Heart right ventricle (tissue), 16 donors: ENCODE measurements at regions not wholly inside any gene's neighbourhood (a gene's known extent, or its start where the extent isn't known, plus 50 kb on each side); places are given as distances from the start of the nearest gene placed in this dataset.

Source experiments
- ATAC-seq, 8 donors: fragments of 200-7000 bp; cut with Tn5 transposase; one replicate each; pipeline ENCODE4 v1.9.1; 2020; ENCODE audit warnings: mild to moderate bottlenecking in 8 of 8, moderate library complexity in 8 of 8, moderate number of reproducible peaks in 1 of 8
- DNase-seq, 2 donors: peaks; one replicate each; pipeline ENCODE4 v3.0.0-alpha.2; 2020
- H3K27ac ChIP-seq, 10 donors: fragments of 200-600 bp; sonication (generic) in 2 of 10; one replicate each; pipeline versions ENCODE4 v1.5.0 to v1.8.0; 2020 to 2022; ENCODE audit warnings: mild to moderate bottlenecking in 3 of 10
- H3K27me3 ChIP-seq, 7 donors: fragments of 200-600 bp; one replicate each; pipeline ENCODE4 v1.8.0; 2021 to 2022; ENCODE audit warnings: mild to moderate bottlenecking in 2 of 7
- H3K36me3 ChIP-seq, 9 donors: fragments of 200-600 bp; sonication (generic) in 1 of 9; one replicate each; pipeline versions ENCODE4 v1.5.0 to v1.8.0; 2020 to 2022; ENCODE audit warnings: mild to moderate bottlenecking in 2 of 9
- H3K4me1 ChIP-seq, 9 donors: fragments of 200-600 bp; sonication (generic) in 1 of 9; one replicate each; pipeline versions ENCODE4 v1.5.0 to v1.8.0; 2020 to 2022; ENCODE audit warnings: mild to moderate bottlenecking in 4 of 9
- H3K4me3 ChIP-seq, 10 donors: fragments of 200-600 bp; sonication (generic) in 2 of 10; one replicate each; pipeline versions ENCODE4 v1.5.0 to v1.8.0; 2020 to 2022; ENCODE audit warnings: mild to moderate bottlenecking in 7 of 10, moderate library complexity in 2 of 10
- H3K9me3 ChIP-seq, 11 donors: fragments of 200-600 bp in 10 of 11; sonication (generic) in 2 of 11; one replicate each; pipeline versions ENCODE4 v1.5.0 to v1.8.0; 2013 to 2022; ENCODE audit warnings: mild to moderate bottlenecking in 2 of 11, control low read depth in 1 of 11, moderate library complexity in 1 of 11
- WGBS, 2 donors: extraction: QIAGEN DNeasy Blood & Tissue Kit; methylation state at CpG; one replicate each; pipeline ENCODE4 v1.1.7; 2013; ENCODE audit warnings: inconsistent platforms in 1 of 2; 5-methylcytosine and 5-hydroxymethylcytosine counted together
- intact Hi-C, 10 donors: fragments of 100-400 bp; cut with DNase I; formaldehyde crosslinking; loops; one replicate each; pipeline versions ENCODE4 v1.11.1 to v1.14.2; 2022
- TF ChIP-seq, protein P1 (sequence below), 9 donors: fragments of 200-600 bp; sonication (generic) in 2 of 9; IDR thresholded peaks; one replicate each; pipeline versions ENCODE4 v1.5.0 to v1.8.0; 2021 to 2022; ENCODE audit warnings: antibody characterized with exemption in 9 of 9, mild to moderate bottlenecking in 5 of 9, moderate library complexity in 1 of 9
- donor health status: Arrhythmogenic right ventricular cardiomyopathy.
- donor health status: ischemic (EF 13 %, LVEDD 7.1; RV severe dilation, severe dysfunction).
- donor health status: healthy with polysubstance abuse.
- donor health status: DM: no; HTN: yes; CAD: no.
- donor health status: DM: no; HTN: no; CAD: no.
- donor health status: ischemic (EF 25% LVEDD 6.9; RV normal size, moderate dysfunction).
- donor health status: ischemic (EF 25% LVEDD 5.7; RV mildly dilated, moderate dysfunction).
- donor health status: healthy.
- donor health status: DM: yes; HTN: yes; CAD: no.
- donor health status: Ischemic cardiomyopathy.
- donor health status: ischemic (EF 35%, LVEDD 5.7; RV mildly dilated, moderate dysfunction).
- donor health status: nonischemic (EF 11% LVEDD 7.7; RV severe dilation, severe dysfunction).
- donor health status: DM: yes; HTN: yes; CAD: no.
- donor health status: PGD.
- donor health status: ischemic (EF 29% LVEDD 5.4; RV normal size, mild dysfunction).
- donor health status: nonischemic (EF 23%, LVEDD 6.1; RV moderate dilation, normal function).

DNA sequence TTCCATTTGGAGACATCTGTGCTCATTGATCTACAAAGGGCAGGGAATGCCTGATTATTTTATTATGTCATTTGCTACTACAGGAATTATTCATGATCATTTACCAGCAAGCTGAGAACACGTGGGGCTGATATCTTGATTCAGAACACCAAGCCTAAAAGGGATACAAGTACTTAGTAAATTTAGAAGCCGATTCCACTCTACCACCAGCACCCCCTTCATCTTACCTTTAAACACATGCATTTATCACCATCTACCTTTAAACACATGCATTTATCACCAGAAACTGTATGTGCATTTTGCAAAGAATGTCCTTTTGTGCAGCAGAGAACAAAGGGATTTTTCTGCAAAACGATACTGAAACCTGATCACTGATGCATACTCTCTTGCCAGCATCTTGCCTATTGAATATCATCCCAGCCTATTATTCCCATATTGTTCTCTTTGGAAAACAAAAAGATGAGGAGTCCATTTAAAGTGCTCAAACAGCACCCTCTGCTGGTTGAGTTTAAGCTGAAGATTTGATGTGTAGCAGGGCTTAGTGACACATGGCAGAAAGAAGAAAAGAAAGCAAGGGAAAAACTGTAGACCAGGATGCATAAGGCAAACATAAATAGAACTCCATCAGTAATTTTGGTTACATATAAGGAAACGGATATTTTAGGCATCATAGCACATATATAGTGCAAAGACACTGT lies 132.6 kb upstream of the PLEKHG7 start:
- no peak overlapping the region for H3K4me3 ChIP-seq
- H3K9me3 ChIP-seq: peaks cover 0 to 9% (median 0%) of the 10 kb centered on the region in 11 donors
- DNase-seq (peak in 1 of 2 donors; percentile 82), ATAC-seq (peak; percentile 67 to 92 (median 86))
- H3K27ac ChIP-seq: peak overlapping the region in 2 of 10 donors; percentile 23 to 58
- no peaks in the 10 kb centered on the region for H3K36me3 ChIP-seq
- WGBS, 2 donors: 7 to 8% methylated on average over 4 of the region's 4 CpGs
- TF ChIP-seq, protein P1, sequence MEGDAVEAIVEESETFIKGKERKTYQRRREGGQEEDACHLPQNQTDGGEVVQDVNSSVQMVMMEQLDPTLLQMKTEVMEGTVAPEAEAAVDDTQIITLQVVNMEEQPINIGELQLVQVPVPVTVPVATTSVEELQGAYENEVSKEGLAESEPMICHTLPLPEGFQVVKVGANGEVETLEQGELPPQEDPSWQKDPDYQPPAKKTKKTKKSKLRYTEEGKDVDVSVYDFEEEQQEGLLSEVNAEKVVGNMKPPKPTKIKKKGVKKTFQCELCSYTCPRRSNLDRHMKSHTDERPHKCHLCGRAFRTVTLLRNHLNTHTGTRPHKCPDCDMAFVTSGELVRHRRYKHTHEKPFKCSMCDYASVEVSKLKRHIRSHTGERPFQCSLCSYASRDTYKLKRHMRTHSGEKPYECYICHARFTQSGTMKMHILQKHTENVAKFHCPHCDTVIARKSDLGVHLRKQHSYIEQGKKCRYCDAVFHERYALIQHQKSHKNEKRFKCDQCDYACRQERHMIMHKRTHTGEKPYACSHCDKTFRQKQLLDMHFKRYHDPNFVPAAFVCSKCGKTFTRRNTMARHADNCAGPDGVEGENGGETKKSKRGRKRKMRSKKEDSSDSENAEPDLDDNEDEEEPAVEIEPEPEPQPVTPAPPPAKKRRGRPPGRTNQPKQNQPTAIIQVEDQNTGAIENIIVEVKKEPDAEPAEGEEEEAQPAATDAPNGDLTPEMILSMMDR (IDR thresholded peaks at IDR 0.05): peak; percentile 70 to 89 (median 82)
- no peaks in the 10 kb centered on the region for H3K27me3 ChIP-seq
- intact Hi-C loops: loop anchor here (1.0 to 10.0 kb wide), 19 partner anchors 68 to 1188 kb away; partner anchors contain the start of gene BTG1 (in 6 of the 10)
- peaks cover 0 to 38% (median 8%) of the 10 kb centered on the region in 9 donors for H3K4me1 ChIP-seq

DNA sequence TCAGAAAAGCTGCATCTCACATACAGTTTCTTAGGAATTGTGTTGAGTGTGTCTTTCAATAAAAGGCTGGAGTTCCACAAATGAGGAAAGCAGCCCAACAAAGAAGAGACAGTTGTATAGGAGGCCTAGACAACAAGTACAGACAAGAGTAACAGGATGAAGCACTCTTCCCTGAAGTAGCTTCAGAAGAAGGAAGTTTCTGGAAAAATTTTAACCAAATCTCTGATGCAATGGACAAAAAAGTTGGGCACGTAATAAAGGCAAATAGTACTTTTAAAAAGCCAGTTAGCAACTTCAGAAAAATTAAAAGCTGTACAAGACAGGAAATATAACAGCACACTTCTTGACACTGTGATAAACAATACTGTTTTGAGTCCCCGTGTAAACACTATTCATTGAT lies 134.1 kb upstream of the PLEKHG7 start:
- no peak for ATAC-seq
- WGBS, 2 donors: 74 to 78% methylated on average over 2 of the region's 2 CpGs
- H3K27ac ChIP-seq: peak overlapping the region in 3 of 10 donors; percentile 1 to 55 (median 1)

DNA sequence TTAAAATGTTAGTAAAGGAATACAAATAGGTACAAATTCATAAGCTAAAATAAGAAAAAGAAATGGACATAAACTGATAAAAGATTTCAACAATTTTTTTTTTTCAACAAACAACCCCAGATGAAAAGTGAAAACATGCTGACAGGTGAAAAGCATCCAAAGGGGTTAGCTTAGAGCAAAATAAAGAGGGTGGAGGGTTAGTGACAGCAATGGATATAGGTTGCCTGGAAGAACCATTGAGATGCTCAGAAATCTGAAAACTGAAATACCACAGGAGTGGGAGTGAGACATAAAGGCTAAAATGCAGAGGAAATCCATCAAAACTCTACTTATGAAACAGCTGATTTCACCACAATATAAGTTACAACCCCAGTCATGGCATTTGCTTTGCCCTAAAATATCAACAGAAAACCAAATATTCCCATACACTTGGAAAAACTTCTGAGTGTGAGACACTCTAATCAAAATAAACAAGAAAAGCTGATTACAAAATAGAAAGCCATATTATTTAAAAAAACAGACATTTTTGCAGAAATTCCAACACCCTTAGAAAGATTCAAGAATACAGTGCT lies 136.3 kb upstream of the PLEKHG7 start:
- ATAC-seq (no peak), DNase-seq (no peak)
- intact Hi-C loops: loop anchor here in 5 of 10 donors (5.0 to 10.0 kb wide), 7 partner anchors 59 to 562 kb away; partner anchors contain the start of gene BTG1 (in 1 of the 5)
- H3K9me3 ChIP-seq: peaks cover 0 to 9% (median 0%) of the 10 kb centered on the region in 11 donors
- no peaks in the 10 kb centered on the region for H3K36me3 ChIP-seq
- TF ChIP-seq, protein P1 (IDR thresholded peaks at IDR 0.05): no peak
- no peaks in the 10 kb centered on the region for H3K27me3 ChIP-seq
- H3K4me1 ChIP-seq: peaks cover 0 to 38% (median 19%) of the 10 kb centered on the region in 9 donors
- H3K4me3 ChIP-seq: no peak overlapping the region
- no peak overlapping the region for H3K27ac ChIP-seq

More for the DNA sequence above, 134.1 kb upstream of the PLEKHG7 start:
- Histone ChIP-seq H3K36me3 (no peaks in the 10 kb centered on the region), H3K4me1 (peaks cover 0 to 28% (median 8%) of the 10 kb centered on the region in 9 donors), H3K4me3 (no peak overlapping the region), H3K27me3 (no peaks in the 10 kb centered on the region), H3K9me3 (peaks cover 0 to 9% (median 0%) of the 10 kb centered on the region in 11 donors)
- no peak for DNase-seq
- intact Hi-C loops: loop anchor here in 5 of 10 donors (5.0 to 10.0 kb wide), 7 partner anchors 61 to 564 kb away; partner anchors contain the start of gene BTG1 (in 1 of the 5)
- TF ChIP-seq, protein P1 (IDR thresholded peaks at IDR 0.05): no peak

DNA sequence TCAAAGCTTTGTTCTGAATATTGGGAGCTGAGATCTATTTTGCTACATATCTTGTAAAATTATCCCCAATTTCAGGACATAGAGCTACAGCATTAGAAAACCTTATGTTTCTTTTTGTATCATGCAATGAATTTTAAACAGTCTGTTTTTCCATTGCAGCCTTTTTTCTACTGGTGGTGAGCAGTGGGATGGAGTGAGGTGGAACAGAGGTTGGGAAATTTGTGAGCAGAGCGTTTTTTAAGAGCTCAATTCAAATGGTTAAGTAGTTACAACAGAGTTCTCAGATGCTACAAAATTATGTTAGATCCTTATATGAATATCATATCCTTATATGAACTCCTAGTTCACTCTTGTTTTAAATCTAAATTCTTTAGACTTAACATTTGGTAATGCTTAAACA lies 139.0 kb upstream of the PLEKHG7 start:
- H3K27me3 ChIP-seq: no peaks in the 10 kb centered on the region
- intact Hi-C loops: loop anchor here in 6 of 10 donors (5.0 to 10.0 kb wide), 8 partner anchors 57 to 559 kb away; partner anchors contain the start of gene BTG1 (in 1 of the 6)
- no peak for DNase-seq
- TF ChIP-seq, protein P1 (IDR thresholded peaks at IDR 0.05): no peak
- ATAC-seq: no peak
- H3K4me3 ChIP-seq: no peak overlapping the region
- H3K9me3 ChIP-seq: peaks cover 0 to 9% (median 0%) of the 10 kb centered on the region in 11 donors
- H3K27ac ChIP-seq: no peak overlapping the region
- no peaks in the 10 kb centered on the region for H3K36me3 ChIP-seq
- peaks cover 0 to 30% (median 18%) of the 10 kb centered on the region in 9 donors for H3K4me1 ChIP-seq
- 49 to 95% methylated on average over 1 of the region's 1 CpG for WGBS, 2 donors
